Endothelial cell of umbilical vein (primary cell): ENCODE measurements at regions not wholly inside any gene's neighbourhood (a gene's known extent, or its start where the extent isn't known, plus 50 kb on each side); places are given as distances from the start of the nearest gene placed in this dataset.

Experiments used
- BruUV-seq: library from RNA; stranded (reverse); fragments of 400-500 nt; replicated peaks from 2 replicates; lab custom pipeline; 2021; lab: Mats Ljungman, UMichigan
- CTCF ChIA-PET: fragments of 300-600, 350-600 bp; sonication (Branson Sonifier 250); formaldehyde crosslinking; loops from one replicate; lab custom pipeline; 2021; ENCODE audit warnings: antibody characterized with exemption, inconsistent platforms; lab: Charles Lee
- POLR2A ChIA-PET: fragments of 300-600, 350-600 bp; sonication (Branson Sonifier 250); formaldehyde crosslinking; loops from one replicate; lab custom pipeline; 2021; ENCODE audit warnings: antibody characterized with exemption, inconsistent platforms; lab: Charles Lee
- DNase-seq: peaks from one replicate; pipeline ENCODE4 v3.0.0-alpha.2; 2011; ENCODE audit warnings: low read depth, low spot score
- FAIRE-seq: peaks from 2 replicates; lab custom pipeline; 2011; peaks lifted over from hg19 to GRCh38; lab: Jason Lieb, UNC
- H2AFZ ChIP-seq: 2 replicates; pipeline ENCODE4 v1.6.0; 2012; ENCODE audit warnings: low read depth, low read length, control low read depth, inconsistent platforms
- H3K27ac ChIP-seq: 2 replicates; pipeline ENCODE4 v1.5.1; 2011; ENCODE audit warnings: low read depth, mild to moderate bottlenecking, control low read depth, low read length, moderate library complexity; ENCODE audit not compliant: insufficient read depth
- H3K27me3 ChIP-seq, 2 experiments: 2 replicates each; pipeline versions ENCODE4 v1.6.0 to v1.6.1; 2011; ENCODE audit warnings: low read length in 2 of 2, mixed read lengths in 1 of 2; ENCODE audit not compliant: control insufficient read depth in 2 of 2, insufficient read depth in 2 of 2
- H3K36me3 ChIP-seq, 2 experiments: 2 replicates in 1 of 2; 3 replicates in 1 of 2; pipeline ENCODE4 v1.5.1; 2011; ENCODE audit warnings: low read length in 2 of 2, mild to moderate bottlenecking in 1 of 2, moderate library complexity in 1 of 2; ENCODE audit not compliant: control insufficient read depth in 2 of 2, insufficient read depth in 2 of 2; ENCODE audit errors: extremely low read depth in 1 of 2
- H3K4me1 ChIP-seq: 3 replicates; pipeline ENCODE4 v1.5.1; 2011; ENCODE audit warnings: mild to moderate bottlenecking, low read length; ENCODE audit not compliant: control insufficient read depth, insufficient read depth; ENCODE audit errors: extremely low read depth
- H3K4me2 ChIP-seq: 2 replicates; pipeline ENCODE4 v1.6.1; 2011; ENCODE audit warnings: low read length, control low read depth, mixed read lengths; ENCODE audit not compliant: insufficient read depth
- H3K4me3 ChIP-seq, 3 experiments: fragments of 200-600 bp in 1 of 3; sonication (generic), shearing (Covaris generic) in 1 of 3; replicated peaks in 1 of 3; 2 replicates each; pipeline ENCODE4 v1.5.1; 2011 to 2016; ENCODE audit warnings: control low read depth in 3 of 3, low read length in 3 of 3, mild to moderate bottlenecking in 2 of 3, inconsistent platforms in 1 of 3, low read depth in 1 of 3, moderate library complexity in 1 of 3; ENCODE audit not compliant: insufficient read depth in 1 of 3
- H3K79me2 ChIP-seq: 2 replicates; pipeline ENCODE4 v1.6.0; 2012; ENCODE audit warnings: low read length, inconsistent platforms; ENCODE audit not compliant: control insufficient read depth, insufficient read depth
- H3K9ac ChIP-seq: replicated peaks from 2 replicates; pipeline ENCODE3; 2011; ENCODE audit warnings: low read length, control low read depth; ENCODE audit not compliant: insufficient read depth; ENCODE audit errors: extremely low read depth
- H3K9me1 ChIP-seq: replicated peaks from 3 replicates; pipeline ENCODE4 v1.6.0; 2011; ENCODE audit warnings: mild to moderate bottlenecking, low read length; ENCODE audit not compliant: control insufficient read depth, insufficient read depth; ENCODE audit errors: extremely low read depth
- H3K9me3 ChIP-seq: replicated peaks from 2 replicates; pipeline ENCODE4 v1.5.1; 2012; ENCODE audit warnings: low read length, inconsistent platforms; ENCODE audit not compliant: control insufficient read depth, insufficient read depth
- H4K20me1 ChIP-seq: replicated peaks from 2 replicates; pipeline ENCODE3; 2011; ENCODE audit warnings: mild to moderate bottlenecking, low read length; ENCODE audit not compliant: control insufficient read depth, insufficient read depth; ENCODE audit errors: extremely low read depth
- CTCF ChIP-seq, 2 donors: IDR thresholded peaks; 1 replicate in 1 of 2; 2 replicates in 1 of 2; pipeline ENCODE4 v1.5.1; 2011; ENCODE audit warnings: low read length in 2 of 2, mild to moderate bottlenecking in 2 of 2, moderate library complexity in 2 of 2, control low read depth in 1 of 2, inconsistent platforms in 1 of 2, low read depth in 1 of 2; ENCODE audit not compliant: insufficient read depth in 1 of 2; ENCODE audit errors: extremely low read depth in 1 of 2
- EZH2 ChIP-seq: IDR thresholded peaks from 2 replicates; pipeline ENCODE4 v1.6.1; 2012; ENCODE audit warnings: borderline replicate concordance, low read depth, mild to moderate bottlenecking, moderate library complexity, low read length, inconsistent platforms; ENCODE audit not compliant: severe bottlenecking
- JUN ChIP-seq: IDR thresholded peaks from 2 replicates; pipeline ENCODE4 v1.6.1; 2011; ENCODE audit warnings: borderline replicate concordance, low read depth; ENCODE audit not compliant: insufficient read length, insufficient read depth
- MAX ChIP-seq: IDR thresholded peaks from 2 replicates; pipeline ENCODE4 v1.6.1; 2011; ENCODE audit not compliant: insufficient read depth, insufficient read length
- POLR2A ChIP-seq: IDR thresholded peaks from 2 replicates; pipeline ENCODE4 v1.6.1; 2012; ENCODE audit warnings: low read depth, mild to moderate bottlenecking, control low read depth, low read length
- POLR2AphosphoS5 ChIP-seq: IDR thresholded peaks from 2 replicates; pipeline ENCODE4 v1.6.1; 2012; ENCODE audit warnings: low read depth, mild to moderate bottlenecking, control low read depth, low read length, moderate library complexity; ENCODE audit not compliant: insufficient read depth
- dilution Hi-C: fragments of 300-500 bp; cut with MboI; formaldehyde crosslinking; loops from one replicate; pipeline ENCODE4 v1.15.0; 2019; ENCODE audit warnings: low sequenced_read_pairs; ENCODE audit not compliant: extremely low pct_ligation_motif_present
- intact Hi-C: fragments of 100-400 bp; cut with micrococcal nuclease; formaldehyde crosslinking; loops from one replicate; pipeline ENCODE4 v1.10.0; 2022

GRCh38 chr2:217162533-217162932, 302.7 kb upstream of the TNP1 start:
- Histone ChIP-seq H2AFZ (no peak overlapping the region), H3K27me3 (peaks cover 7 to 10% of the 10 kb centered on the region in 2 experiments), H4K20me1 (no peaks in the 10 kb centered on the region), H3K36me3 (no peaks in the 10 kb centered on the region), H3K4me2 (no peak overlapping the region), H3K79me2 (no peaks in the 10 kb centered on the region), H3K27ac (no peak overlapping the region), H3K9ac (no peak overlapping the region), H3K4me3 (no peak overlapping the region), H3K9me1 (no peaks in the 10 kb centered on the region), H3K4me1 (peaks cover 7% of the 10 kb centered on the region), H3K9me3 (no peaks in the 10 kb centered on the region)
- dilution Hi-C loops (loop anchor here (25.0 kb wide), 1 partner anchor 325 kb away; no protein-coding TSS in a partner anchor), intact Hi-C loops (no loop called here)
- no peak for TF ChIP-seq POLR2AphosphoS5
- TF ChIP-seq MAX: no peak
- TF ChIP-seq JUN: no peak
- TF ChIP-seq EZH2: no peak
- TF ChIP-seq POLR2A: no peak
- TF ChIP-seq CTCF (IDR thresholded peaks at IDR 0.05; ENCODE audit: extremely low read depth in 1 of 2, insufficient read depth in 1 of 2, low read depth in 1 of 2, low read length in 2 of 2): no peak
- no TSS peak for BruUV-seq
- ChIA-PET CTCF (no interaction called here), POLR2A (no interaction called here)
- no peak for FAIRE-seq
- DNase-seq: no peak
